K562 (cell line): ENCODE measurements at regions not wholly inside any gene's neighbourhood (a gene's known extent, or its start where the extent isn't known, plus 50 kb on each side); places are given as distances from the start of the nearest gene placed in this dataset.

Source experiments
- ATAC-seq: fragments of 200-7000 bp; cut with Tn5 transposase; 3 replicates; pipeline ENCODE4 v1.9.1; 2020; ENCODE audit warnings: moderate library complexity
- BruUV-seq: library from RNA; stranded (reverse); fragments of 400-500 nt; replicated peaks from 2 replicates; lab custom pipeline; 2021; lab: Mats Ljungman, UMichigan
- CTCF ChIA-PET: fragments of 300-600 bp; formaldehyde crosslinking; extraction: SDS; loops from one replicate; lab custom pipeline; 2021; ENCODE audit warnings: low intra/inter-chr PET ratio; lab: Yijun Ruan, JAX
- POLR2A ChIA-PET: fragments of 300-600, 350-650 bp; sonication (Branson Sonifier 250); formaldehyde crosslinking; extraction: SDS; loops from one replicate; lab custom pipeline; 2021; ENCODE audit warnings: antibody characterized with exemption, inconsistent platforms; lab: Yijun Ruan, JAX
- DNase-seq, 4 experiments: peaks; one replicate each; pipeline versions ENCODE4 v3.0.0 to v3.0.0-alpha.2; 2011 to 2018; ENCODE audit warnings: low spot score in 3 of 4, mixed read lengths in 3 of 4; ENCODE audit errors: extremely low read depth in 1 of 4
- FAIRE-seq: peaks from 2 replicates; lab custom pipeline; 2011; peaks lifted over from hg19 to GRCh38; lab: Jason Lieb, UNC
- H2AFZ ChIP-seq: 2 replicates; pipeline ENCODE4 v1.6.0; 2011; ENCODE audit warnings: low read depth, low read length, control low read depth, inconsistent platforms
- H3K27ac ChIP-seq: fragments of 200-600 bp; 3 replicates; pipeline ENCODE4 v1.8.0; 2011; ENCODE audit warnings: low read depth, mild to moderate bottlenecking, control low read depth, inconsistent platforms, low read length, moderate library complexity, mixed read lengths; ENCODE audit errors: extremely low read depth
- H3K27me3 ChIP-seq, 2 experiments: fragments of 300-600 bp in 1 of 2; 2 replicates in 1 of 2; 3 replicates in 1 of 2; pipeline versions ENCODE4 v1.6.0 to v1.8.0; 2011; ENCODE audit warnings: inconsistent platforms in 2 of 2, low read length in 2 of 2, mild to moderate bottlenecking in 1 of 2, mixed read lengths in 1 of 2, moderate library complexity in 1 of 2; ENCODE audit not compliant: control insufficient read depth in 2 of 2, insufficient read depth in 2 of 2
- H3K36me3 ChIP-seq: fragments of 300-600 bp; 3 replicates; pipeline ENCODE4 v1.8.0; 2011; ENCODE audit warnings: mild to moderate bottlenecking, low read length, inconsistent platforms; ENCODE audit not compliant: control insufficient read depth, insufficient read depth
- H3K4me1 ChIP-seq, 2 experiments: fragments of 200-600 bp in 1 of 2; replicated peaks in 1 of 2; 2 replicates in 1 of 2; 3 replicates in 1 of 2; pipeline versions ENCODE4 v1.5.1 to v1.8.0; 2011; ENCODE audit warnings: inconsistent platforms in 2 of 2, low read length in 2 of 2, mild to moderate bottlenecking in 1 of 2, mixed read lengths in 1 of 2, moderate library complexity in 1 of 2; ENCODE audit not compliant: control insufficient read depth in 2 of 2, insufficient read depth in 2 of 2
- H3K4me2 ChIP-seq: 2 replicates; pipeline ENCODE4 v1.6.1; 2011; ENCODE audit warnings: low read length, control low read depth, inconsistent platforms, mixed read lengths; ENCODE audit not compliant: insufficient read depth
- H3K4me3 ChIP-seq: fragments of 200-600 bp; sonication (generic), shearing (Covaris generic); 2 replicates; pipeline ENCODE4 v1.5.1; 2016; ENCODE audit warnings: control low read depth, inconsistent platforms
- H3K79me2 ChIP-seq: fragments of 200-600 bp; 3 replicates; pipeline ENCODE4 v1.8.0; 2011; ENCODE audit warnings: low read length, inconsistent platforms; ENCODE audit not compliant: control insufficient read depth, insufficient read depth
- H3K9ac ChIP-seq, 2 experiments: 2 replicates each; pipeline versions ENCODE4 v1.6.0 to v1.6.1; 2011; ENCODE audit warnings: low read depth in 2 of 2, low read length in 2 of 2, control low read depth in 1 of 2, inconsistent platforms in 1 of 2, mild to moderate bottlenecking in 1 of 2, mixed read lengths in 1 of 2; ENCODE audit not compliant: insufficient read depth in 1 of 2
- H3K9me1 ChIP-seq: one replicate; pipeline ENCODE4 v1.6.0; 2011; ENCODE audit warnings: inconsistent platforms, mild to moderate bottlenecking, low read length, moderate library complexity; ENCODE audit not compliant: control insufficient read depth, insufficient read depth
- H3K9me3 ChIP-seq: replicated peaks from 2 replicates; pipeline ENCODE4 v1.5.1; 2011; ENCODE audit warnings: low read depth, low read length, inconsistent platforms; ENCODE audit not compliant: control insufficient read depth, insufficient read depth
- H4K20me1 ChIP-seq: replicated peaks from 2 replicates; pipeline ENCODE4 v1.6.1; 2011; ENCODE audit warnings: low read length, inconsistent platforms, mixed read lengths; ENCODE audit not compliant: control insufficient read depth, insufficient read depth
- CBX5 ChIP-seq: IDR thresholded peaks from 2 replicates; pipeline ENCODE4 v1.6.1; 2014; ENCODE audit warnings: low read depth, borderline replicate concordance
- CTBP1 ChIP-seq: fragments of 450-650 bp; IDR thresholded peaks from 2 replicates; pipeline ENCODE4 v1.6.1; 2016; ENCODE audit warnings: borderline replicate concordance
- ELF1 ChIP-seq: fragments of 200-800 bp; sonication (Bioruptor generic); IDR thresholded peaks from 2 replicates; pipeline ENCODE4 v1.6.1; 2016; ENCODE audit warnings: missing genetic modification characterization, missing compliant biosample characterization
- HSF4 ChIP-seq: fragments of 250-450 bp; sonication (Bioruptor Pico); IDR thresholded peaks from 2 replicates; pipeline ENCODE4 v2.1.2; 2022; ENCODE audit warnings: mild to moderate bottlenecking, moderate library complexity, borderline replicate concordance
- POLR2B ChIP-seq: fragments of 450-650 bp; IDR thresholded peaks from 2 replicates; pipeline ENCODE4 v1.6.1; 2018; ENCODE audit warnings: low read depth; ENCODE audit not compliant: partially characterized antibody
- PRPF4 ChIP-seq: fragments of 200-400 bp; formaldehyde crosslinking; IDR thresholded peaks from one replicate; pipeline ENCODE4 v1.6.1; 2017; ENCODE audit warnings: low read length, low read depth, mild to moderate bottlenecking; ENCODE audit not compliant: insufficient read depth, poor library complexity, severe bottlenecking
- RHOXF2B ChIP-seq: fragments of 250-450 bp; sonication (Bioruptor Pico); conservative IDR thresholded peaks from 2 replicates; pipeline ENCODE4 v1.5.1; 2021
- SPI1 ChIP-seq: IDR thresholded peaks from 2 replicates; pipeline ENCODE4 v1.6.1; 2011; ENCODE audit warnings: low read depth, low read length, control low read depth, borderline replicate concordance
- TEAD1 ChIP-seq, 2 experiments: fragments of 450-650 bp in 1 of 2; sonication (generic) in 1 of 2; formaldehyde crosslinking; IDR thresholded peaks; 2 replicates each; pipeline versions ENCODE4 v1.4.0 to v1.8.0; 2020 to 2022; ENCODE audit warnings: mild to moderate bottlenecking in 2 of 2, missing genetic modification reagents in 1 of 2
- ZNF134 ChIP-seq: fragments of 250-450 bp; sonication (Bioruptor Pico); conservative IDR thresholded peaks from 2 replicates; pipeline ENCODE4 v1.4.0; 2020
- ZNF561 ChIP-seq: fragments of 450-650 bp; formaldehyde crosslinking; conservative IDR thresholded peaks from 2 replicates; pipeline ENCODE4 v1.4.0; 2020; ENCODE audit warnings: mild to moderate bottlenecking, moderate library complexity
- WGBS: fragments of 100-300 bp; shearing (Covaris generic); methylation state at CpG from one replicate; pipeline ENCODE4 v1.1.6; 2016; ENCODE audit warnings: low coverage, mixed read lengths; ENCODE audit not compliant: insufficient coverage; ENCODE audit errors: missing lambda C conversion rate; 5-methylcytosine and 5-hydroxymethylcytosine counted together
- in situ Hi-C: fragments of 300-500 bp; cut with MboI; formaldehyde crosslinking; loops from 4 replicates; pipeline ENCODE4 v1.15.0; 2018; ENCODE audit warnings: inconsistent platforms, mixed read lengths
- intact Hi-C: fragments of 100-400 bp; cut with micrococcal nuclease; formaldehyde crosslinking; loops from 2 replicates; pipeline ENCODE4 v1.14.2; 2022
- TF ChIP-seq, protein P1 (sequence below): fragments of 450-650 bp; IDR thresholded peaks from 2 replicates; pipeline ENCODE4 v1.6.1; 2016; ENCODE audit warnings: antibody characterized with exemption
- TF ChIP-seq, protein P2 (sequence below), 3 experiments: IDR thresholded peaks in 2 of 3; conservative IDR thresholded peaks in 1 of 3; 2 replicates each; pipeline ENCODE4 v1.5.1; 2011 to 2012; ENCODE audit warnings: low read length in 3 of 3, mild to moderate bottlenecking in 3 of 3, control low read depth in 2 of 3, improper control_type of control experiment in 1 of 3, inconsistent platforms in 1 of 3, low read depth in 1 of 3, mixed read lengths in 1 of 3, moderate library complexity in 1 of 3; ENCODE audit not compliant: insufficient read depth in 2 of 3
- TF ChIP-seq, protein P3 (sequence below): IDR thresholded peaks from 2 replicates; pipeline ENCODE4 v1.6.1; 2011; ENCODE audit warnings: borderline replicate concordance, low read depth, mild to moderate bottlenecking, moderate library complexity, low read length; ENCODE audit not compliant: insufficient read depth, poor library complexity, severe bottlenecking
- TF ChIP-seq, protein P4 (sequence below): sonication (generic); formaldehyde crosslinking; IDR thresholded peaks from 2 replicates; pipeline ENCODE4 v1.8.0; 2023; ENCODE audit warnings: mild to moderate bottlenecking, missing genetic modification reagents

DNA sequence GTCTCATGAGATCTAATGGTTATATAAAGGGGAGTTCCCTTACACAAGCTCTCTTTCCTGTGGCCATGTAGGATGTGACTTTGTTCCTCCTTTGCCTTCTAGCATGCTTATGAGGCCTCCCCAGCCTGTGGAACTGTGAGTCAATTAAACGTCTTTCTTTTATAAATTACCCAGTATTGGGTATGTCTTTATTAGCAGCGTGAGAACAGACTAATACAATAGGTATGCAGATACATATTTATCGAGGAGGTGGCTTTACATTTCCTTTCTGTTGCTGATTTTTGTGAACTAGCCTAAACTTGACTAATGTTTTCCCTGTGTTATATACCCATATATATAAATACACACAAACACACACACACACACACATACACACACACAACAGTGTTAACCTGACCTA is 80.2 kb downstream of the VCX2 start:
- TF ChIP-seq, protein P1, sequence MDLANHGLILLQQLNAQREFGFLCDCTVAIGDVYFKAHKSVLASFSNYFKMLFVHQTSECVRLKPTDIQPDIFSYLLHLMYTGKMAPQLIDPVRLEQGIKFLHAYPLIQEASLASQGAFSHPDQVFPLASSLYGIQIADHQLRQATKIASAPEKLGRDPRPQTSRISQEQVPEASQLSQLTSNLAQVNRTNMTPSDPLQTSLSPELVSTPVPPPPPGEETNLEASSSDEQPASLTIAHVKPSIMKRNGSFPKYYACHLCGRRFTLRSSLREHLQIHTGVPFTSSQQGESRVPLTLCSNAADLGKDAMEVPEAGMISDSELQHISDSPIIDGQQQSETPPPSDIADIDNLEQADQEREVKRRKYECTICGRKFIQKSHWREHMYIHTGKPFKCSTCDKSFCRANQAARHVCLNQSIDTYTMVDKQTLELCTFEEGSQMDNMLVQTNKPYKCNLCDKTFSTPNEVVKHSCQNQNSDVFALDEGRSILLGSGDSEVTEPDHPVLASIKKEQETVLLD = no peak
- no peak for TF ChIP-seq POLR2B
- no peak for TF ChIP-seq CBX5
- no peak for TF ChIP-seq SPI1
- no peak for TF ChIP-seq HSF4 (CRISPR knock-in tag)
- no peak for TF ChIP-seq ELF1
- no peak for TF ChIP-seq PRPF4
- TF ChIP-seq, protein P2, sequence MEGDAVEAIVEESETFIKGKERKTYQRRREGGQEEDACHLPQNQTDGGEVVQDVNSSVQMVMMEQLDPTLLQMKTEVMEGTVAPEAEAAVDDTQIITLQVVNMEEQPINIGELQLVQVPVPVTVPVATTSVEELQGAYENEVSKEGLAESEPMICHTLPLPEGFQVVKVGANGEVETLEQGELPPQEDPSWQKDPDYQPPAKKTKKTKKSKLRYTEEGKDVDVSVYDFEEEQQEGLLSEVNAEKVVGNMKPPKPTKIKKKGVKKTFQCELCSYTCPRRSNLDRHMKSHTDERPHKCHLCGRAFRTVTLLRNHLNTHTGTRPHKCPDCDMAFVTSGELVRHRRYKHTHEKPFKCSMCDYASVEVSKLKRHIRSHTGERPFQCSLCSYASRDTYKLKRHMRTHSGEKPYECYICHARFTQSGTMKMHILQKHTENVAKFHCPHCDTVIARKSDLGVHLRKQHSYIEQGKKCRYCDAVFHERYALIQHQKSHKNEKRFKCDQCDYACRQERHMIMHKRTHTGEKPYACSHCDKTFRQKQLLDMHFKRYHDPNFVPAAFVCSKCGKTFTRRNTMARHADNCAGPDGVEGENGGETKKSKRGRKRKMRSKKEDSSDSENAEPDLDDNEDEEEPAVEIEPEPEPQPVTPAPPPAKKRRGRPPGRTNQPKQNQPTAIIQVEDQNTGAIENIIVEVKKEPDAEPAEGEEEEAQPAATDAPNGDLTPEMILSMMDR (IDR thresholded peaks at IDR 0.05 in 2 of 3, conservative IDR thresholded peaks at IDR 0.05 in 1 of 3; ENCODE audit: insufficient read depth in 2 of 3, low read depth in 1 of 3, low read length in 3 of 3) = no peak
- TF ChIP-seq, protein P3, sequence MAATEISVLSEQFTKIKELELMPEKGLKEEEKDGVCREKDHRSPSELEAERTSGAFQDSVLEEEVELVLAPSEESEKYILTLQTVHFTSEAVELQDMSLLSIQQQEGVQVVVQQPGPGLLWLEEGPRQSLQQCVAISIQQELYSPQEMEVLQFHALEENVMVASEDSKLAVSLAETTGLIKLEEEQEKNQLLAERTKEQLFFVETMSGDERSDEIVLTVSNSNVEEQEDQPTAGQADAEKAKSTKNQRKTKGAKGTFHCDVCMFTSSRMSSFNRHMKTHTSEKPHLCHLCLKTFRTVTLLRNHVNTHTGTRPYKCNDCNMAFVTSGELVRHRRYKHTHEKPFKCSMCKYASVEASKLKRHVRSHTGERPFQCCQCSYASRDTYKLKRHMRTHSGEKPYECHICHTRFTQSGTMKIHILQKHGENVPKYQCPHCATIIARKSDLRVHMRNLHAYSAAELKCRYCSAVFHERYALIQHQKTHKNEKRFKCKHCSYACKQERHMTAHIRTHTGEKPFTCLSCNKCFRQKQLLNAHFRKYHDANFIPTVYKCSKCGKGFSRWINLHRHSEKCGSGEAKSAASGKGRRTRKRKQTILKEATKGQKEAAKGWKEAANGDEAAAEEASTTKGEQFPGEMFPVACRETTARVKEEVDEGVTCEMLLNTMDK = no peak
- no peak for TF ChIP-seq RHOXF2B (CRISPR knock-in tag)
- TF ChIP-seq ZNF134 (CRISPR knock-in tag) = no peak
- no peak for TF ChIP-seq TEAD1 (CRISPR knock-in tag; IDR thresholded peaks at IDR 0.05)
- TF ChIP-seq ZNF561 = no peak
- TF ChIP-seq CTBP1 = no peak
- TF ChIP-seq, protein P4, sequence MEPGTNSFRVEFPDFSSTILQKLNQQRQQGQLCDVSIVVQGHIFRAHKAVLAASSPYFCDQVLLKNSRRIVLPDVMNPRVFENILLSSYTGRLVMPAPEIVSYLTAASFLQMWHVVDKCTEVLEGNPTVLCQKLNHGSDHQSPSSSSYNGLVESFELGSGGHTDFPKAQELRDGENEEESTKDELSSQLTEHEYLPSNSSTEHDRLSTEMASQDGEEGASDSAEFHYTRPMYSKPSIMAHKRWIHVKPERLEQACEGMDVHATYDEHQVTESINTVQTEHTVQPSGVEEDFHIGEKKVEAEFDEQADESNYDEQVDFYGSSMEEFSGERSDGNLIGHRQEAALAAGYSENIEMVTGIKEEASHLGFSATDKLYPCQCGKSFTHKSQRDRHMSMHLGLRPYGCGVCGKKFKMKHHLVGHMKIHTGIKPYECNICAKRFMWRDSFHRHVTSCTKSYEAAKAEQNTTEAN = no peak
- Histone ChIP-seq H3K27me3 (no peaks in the 10 kb centered on the region), H3K79me2 (no peaks in the 10 kb centered on the region), H3K9me1 (no peaks in the 10 kb centered on the region), H3K9ac (no peak overlapping the region), H3K4me2 (no peak overlapping the region), H3K36me3 (no peaks in the 10 kb centered on the region), H3K4me1 (no peaks in the 10 kb centered on the region), H3K9me3 (no peaks in the 10 kb centered on the region), H3K27ac (no peak overlapping the region), H4K20me1 (no peaks in the 10 kb centered on the region), H3K4me3 (no peak overlapping the region), H2AFZ (no peak overlapping the region)
- WGBS = 0% methylated on average over 3 of the region's 3 CpGs
- DNase-seq (no peak), FAIRE-seq (no peak), ATAC-seq (no peak)
- no TSS peak for BruUV-seq
- ChIA-PET CTCF (no interaction called here), POLR2A (no interaction called here)
- in situ Hi-C loops = no loop called here
- intact Hi-C loops = no loop called here
